PC-3 (cell line): ENCODE measurements at regions not wholly inside any gene's neighbourhood (a gene's known extent, or its start where the extent isn't known, plus 50 kb on each side); places are given as distances from the start of the nearest gene placed in this dataset.

ENCODE experiments used
- ATAC-seq: fragments of 200-7000 bp; cut with Tn5 transposase; 2 replicates; pipeline ENCODE4 v1.9.1; 2020; ENCODE audit warnings: mild to moderate bottlenecking, moderate library complexity
- BruUV-seq: library from RNA; stranded (reverse); fragments of 400-500 nt; replicated peaks from 2 replicates; lab custom pipeline; 2021; lab: Mats Ljungman, UMichigan
- CTCF ChIA-PET: fragments of 300-600 bp; sonication (Branson Sonifier 250); formaldehyde crosslinking; loops from one replicate; lab custom pipeline; 2022; ENCODE audit warnings: antibody characterized with exemption; lab: Charles Lee
- POLR2A ChIA-PET: fragments of 300-600 bp; sonication (Branson Sonifier 250); formaldehyde crosslinking; loops from one replicate; lab custom pipeline; 2022; ENCODE audit warnings: antibody characterized with exemption; ENCODE audit not compliant: unreplicated experiment; lab: Charles Lee
- DNase-seq: peaks from one replicate; pipeline ENCODE4 v3.0.0-alpha.2; 2015
- H2AFZ ChIP-seq: fragments of 300-600 bp; sonication (generic); 2 replicates; pipeline ENCODE4 v1.6.0; 2016; ENCODE audit warnings: antibody characterized with exemption, low read length
- H3F3A ChIP-seq: fragments of 300-600 bp; sonication (generic); one replicate; pipeline ENCODE4 v1.6.0; 2017; ENCODE audit warnings: antibody characterized with exemption, low read length, control low read depth, mild to moderate bottlenecking; ENCODE audit not compliant: unreplicated experiment
- H3K27ac ChIP-seq: fragments of 300-600 bp; sonication (generic); 2 replicates; pipeline ENCODE4 v1.5.1; 2016; ENCODE audit warnings: mild to moderate bottlenecking, low read length
- H3K27me3 ChIP-seq: fragments of 300-600 bp; sonication (generic); 2 replicates; pipeline ENCODE4 v1.6.1; 2016; ENCODE audit warnings: low read length, mixed read lengths
- H3K36me3 ChIP-seq: fragments of 300-600 bp; sonication (generic); 2 replicates; pipeline ENCODE4 v1.6.1; 2016; ENCODE audit warnings: low read depth, mixed run types, low read length, mixed read lengths
- H3K4me1 ChIP-seq: fragments of 300-600 bp; sonication (generic); 2 replicates; pipeline ENCODE4 v1.5.1; 2016; ENCODE audit warnings: low read length; ENCODE audit not compliant: insufficient read depth
- H3K4me2 ChIP-seq: fragments of 300-600 bp; sonication (generic); 2 replicates; pipeline ENCODE4 v1.6.0; 2016; ENCODE audit warnings: low read length
- H3K4me3 ChIP-seq: fragments of 300-600 bp; sonication (generic); 2 replicates; pipeline ENCODE4 v1.5.1; 2016; ENCODE audit warnings: mild to moderate bottlenecking, low read length, mixed read lengths
- H3K79me2 ChIP-seq: fragments of 300-600 bp; sonication (generic); 2 replicates; pipeline ENCODE4 v1.6.1; 2017; ENCODE audit warnings: low read length, mixed read lengths
- H3K9ac ChIP-seq: fragments of 300-600 bp; sonication (generic); 2 replicates; pipeline ENCODE4 v1.6.0; 2016; ENCODE audit warnings: mild to moderate bottlenecking, low read length
- H3K9me2 ChIP-seq: fragments of 300-600 bp; sonication (generic); replicated peaks from 2 replicates; pipeline ENCODE4 v1.6.1; 2016; ENCODE audit warnings: mixed run types, low read length, mixed read lengths
- H3K9me3 ChIP-seq: fragments of 300-600 bp; sonication (generic); 2 replicates; pipeline ENCODE4 v1.6.1; 2016; ENCODE audit warnings: low read length, mixed read lengths
- H4K20me1 ChIP-seq: fragments of 300-600 bp; sonication (generic); 2 replicates; pipeline ENCODE4 v1.6.1; 2016; ENCODE audit warnings: low read length, mixed read lengths
- CTCF ChIP-seq: fragments of 300-600 bp; sonication (generic); conservative IDR thresholded peaks from 2 replicates; pipeline ENCODE4 v1.5.1; 2017; ENCODE audit warnings: antibody characterized with exemption, low read depth, mild to moderate bottlenecking, low read length
- EZH2 ChIP-seq: fragments of 300-600 bp; sonication (generic); IDR thresholded peaks from one replicate; pipeline ENCODE4 v1.6.1; 2017; ENCODE audit warnings: antibody characterized with exemption, mild to moderate bottlenecking, low read length; ENCODE audit not compliant: unreplicated experiment
- EZH2phosphoT487 ChIP-seq: fragments of 300-600 bp; sonication (generic); IDR thresholded peaks from 2 replicates; pipeline ENCODE4 v1.6.1; 2018; ENCODE audit warnings: mild to moderate bottlenecking, antibody characterized with exemption, low read length, borderline replicate concordance
- intact Hi-C: fragments of 100-400 bp; cut with micrococcal nuclease; formaldehyde crosslinking; loops from 2 replicates; pipeline ENCODE4 v1.9.0; 2023

GRCh38 chr17:65385726-65386125, 175.7 kb downstream of the AXIN2 start:
- H3F3A ChIP-seq, result no peaks in the 10 kb centered on the region
- ChIA-PET POLR2A (no interaction called here), CTCF (interaction anchor here (0.7 kb wide), 1 partner anchor 689 kb away, joined by 9 read pairs; no protein-coding TSS in a partner anchor)
- BruUV-seq, result no TSS peak
- H3K36me3 ChIP-seq, result no peaks in the 10 kb centered on the region
- no peaks in the 10 kb centered on the region for H3K79me2 ChIP-seq
- H4K20me1 ChIP-seq, result no peaks in the 10 kb centered on the region
- DNase-seq (no peak), ATAC-seq (no peak)
- TF ChIP-seq CTCF, result no peak
- TF ChIP-seq EZH2phosphoT487, result no peak
- no peak for TF ChIP-seq EZH2
- no peak overlapping the region for H2AFZ ChIP-seq
- peaks cover 18% of the 10 kb centered on the region for H3K4me1 ChIP-seq
- no peaks in the 10 kb centered on the region; the same call in 1 of the 2 replicates for H3K9me2 ChIP-seq
- H3K27ac ChIP-seq, result no peak overlapping the region
- intact Hi-C loops, result no loop called here
- H3K4me3 ChIP-seq, result no peak overlapping the region
- no peaks in the 10 kb centered on the region for H3K9me3 ChIP-seq
- no peak overlapping the region for H3K4me2 ChIP-seq
- H3K27me3 ChIP-seq, result no peaks in the 10 kb centered on the region
- H3K9ac ChIP-seq, result no peak overlapping the region

- BruUV-seq, result no TSS peak
- POLR2A ChIA-PET, result no interaction called here
- no peak overlapping the region for H3K4me3 ChIP-seq
- H3K9me2 ChIP-seq, result no peaks in the 10 kb centered on the region; the same call in 1 of the 2 replicates
- no peak overlapping the region for H3K4me2 ChIP-seq
- no peaks in the 10 kb centered on the region for H3K36me3 ChIP-seq
- no peaks in the 10 kb centered on the region for H3K9me3 ChIP-seq
- TF ChIP-seq CTCF (no peak), EZH2phosphoT487 (no peak), EZH2 (no peak)
- no peaks in the 10 kb centered on the region for H3K27me3 ChIP-seq
- peaks cover 12% of the 10 kb centered on the region for H3K4me1 ChIP-seq
- no peak for ATAC-seq
- intact Hi-C loops, result no loop called here
- CTCF ChIA-PET, result interaction anchor here (0.7 kb wide), 1 partner anchor 688 kb away, joined by 9 read pairs; no protein-coding TSS in a partner anchor
- H3F3A ChIP-seq, result no peaks in the 10 kb centered on the region
- H3K79me2 ChIP-seq, result no peaks in the 10 kb centered on the region
- no peak for DNase-seq
- no peak overlapping the region for H3K27ac ChIP-seq
- H2AFZ ChIP-seq, result no peak overlapping the region
- H3K9ac ChIP-seq, result no peak overlapping the region
- H4K20me1 ChIP-seq, result no peaks in the 10 kb centered on the region
Observed at GRCh38 chr17:65385071-65385470, 176.4 kb downstream of the AXIN2 start.

GRCh38 chr17:65381152-65381551, 180.3 kb downstream of the AXIN2 start:
- Histone ChIP-seq H3K9me3 (no peaks in the 10 kb centered on the region), H3K79me2 (no peaks in the 10 kb centered on the region), H2AFZ (no peak overlapping the region), H3K4me1 (no peaks in the 10 kb centered on the region), H3K27me3 (no peaks in the 10 kb centered on the region), H3K4me2 (no peak overlapping the region), H4K20me1 (no peaks in the 10 kb centered on the region), H3K9me2 (no peaks in the 10 kb centered on the region), H3K27ac (no peak overlapping the region), H3K9ac (no peak overlapping the region), H3K36me3 (no peaks in the 10 kb centered on the region), H3F3A (no peaks in the 10 kb centered on the region), H3K4me3 (no peak overlapping the region)
- no peak for TF ChIP-seq EZH2
- TF ChIP-seq CTCF, result no peak
- no peak for TF ChIP-seq EZH2phosphoT487
- DNase-seq (no peak), ATAC-seq (no peak)
- BruUV-seq, result no TSS peak
- ChIA-PET CTCF (no interaction called here), POLR2A (no interaction called here)
- intact Hi-C loops, result no loop called here
